Vagina (tissue), 2 donors: ENCODE measurements at regions not wholly inside any gene's neighbourhood (a gene's known extent, or its start where the extent isn't known, plus 50 kb on each side); places are given as distances from the start of the nearest gene placed in this dataset.

Experiments
- POLR2A ChIP-seq, 2 donors: fragments of 450-650 bp; IDR thresholded peaks; one replicate each; pipeline ENCODE4 v1.6.1; 2017; ENCODE audit warnings: antibody characterized with exemption in 2 of 2, mild to moderate bottlenecking in 2 of 2, moderate library complexity in 2 of 2
- POLR2AphosphoS5 ChIP-seq, 2 donors: sonication (generic); formaldehyde crosslinking; IDR thresholded peaks; one replicate each; pipeline ENCODE4 v1.9.0; 2017; ENCODE audit warnings: antibody characterized with exemption in 2 of 2, mild to moderate bottlenecking in 2 of 2, low read depth in 1 of 2; ENCODE audit not compliant: insufficient read depth in 1 of 2

DNA sequence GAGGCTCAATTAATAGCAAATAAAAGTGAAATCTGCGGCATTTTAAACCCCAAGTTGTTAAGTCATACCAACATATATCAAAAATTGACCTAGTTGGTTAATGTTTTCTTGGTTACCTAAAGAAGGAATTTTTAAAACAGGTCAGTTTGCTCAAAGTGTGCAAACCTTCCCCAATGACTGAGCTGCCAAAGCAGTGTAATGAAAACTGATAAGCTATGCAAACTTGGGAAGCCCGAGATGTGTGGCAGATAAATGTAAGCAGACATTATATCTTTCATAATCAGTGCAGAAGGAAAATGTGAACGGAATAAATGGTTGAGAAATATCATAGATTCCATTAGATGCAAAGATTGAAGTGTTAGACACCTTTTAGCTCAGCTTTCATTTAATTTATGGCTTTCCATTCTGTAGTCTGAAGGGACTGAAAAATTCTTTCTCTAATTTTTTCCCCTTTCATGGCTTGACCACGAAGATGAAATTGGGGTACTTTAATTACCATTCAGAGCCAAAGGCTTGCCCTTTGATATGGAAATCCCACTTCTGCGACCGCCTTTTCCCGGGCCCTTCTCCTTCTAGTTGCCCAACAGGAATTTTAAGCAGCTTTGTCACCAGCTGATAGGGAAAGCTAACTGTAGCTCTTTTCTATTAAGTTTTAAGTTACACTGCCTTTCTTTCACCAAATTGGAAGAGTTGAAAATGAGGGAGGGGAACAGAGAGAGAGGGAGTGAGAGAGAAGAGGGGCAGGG is 306.6 kb upstream of the SOX5 start:
- TF ChIP-seq POLR2A (IDR thresholded peaks at IDR 0.05) (no peak), POLR2AphosphoS5 (IDR thresholded peaks at IDR 0.05; ENCODE audit: insufficient read depth in 1 of 2, low read depth in 1 of 2) (no peak)
